CD1c-positive myeloid dendritic cell (primary cell): ENCODE measurements at regions not wholly inside any gene's neighbourhood (a gene's known extent, or its start where the extent isn't known, plus 50 kb on each side); places are given as distances from the start of the nearest gene placed in this dataset.
A peak's percentile ranks its signal among the peaks of the same experiment; 100 is the strongest.
"Not testable (repeated sequence)": the region's sequence is repeated elsewhere in the genome, so short reads cannot be mapped to it uniquely, and the experiment has no call there.

Source experiments
- DNase-seq: peaks from one replicate; pipeline ENCODE4 v3.0.0-alpha.2; 2016; ENCODE audit errors: extremely low spot score

DNA sequence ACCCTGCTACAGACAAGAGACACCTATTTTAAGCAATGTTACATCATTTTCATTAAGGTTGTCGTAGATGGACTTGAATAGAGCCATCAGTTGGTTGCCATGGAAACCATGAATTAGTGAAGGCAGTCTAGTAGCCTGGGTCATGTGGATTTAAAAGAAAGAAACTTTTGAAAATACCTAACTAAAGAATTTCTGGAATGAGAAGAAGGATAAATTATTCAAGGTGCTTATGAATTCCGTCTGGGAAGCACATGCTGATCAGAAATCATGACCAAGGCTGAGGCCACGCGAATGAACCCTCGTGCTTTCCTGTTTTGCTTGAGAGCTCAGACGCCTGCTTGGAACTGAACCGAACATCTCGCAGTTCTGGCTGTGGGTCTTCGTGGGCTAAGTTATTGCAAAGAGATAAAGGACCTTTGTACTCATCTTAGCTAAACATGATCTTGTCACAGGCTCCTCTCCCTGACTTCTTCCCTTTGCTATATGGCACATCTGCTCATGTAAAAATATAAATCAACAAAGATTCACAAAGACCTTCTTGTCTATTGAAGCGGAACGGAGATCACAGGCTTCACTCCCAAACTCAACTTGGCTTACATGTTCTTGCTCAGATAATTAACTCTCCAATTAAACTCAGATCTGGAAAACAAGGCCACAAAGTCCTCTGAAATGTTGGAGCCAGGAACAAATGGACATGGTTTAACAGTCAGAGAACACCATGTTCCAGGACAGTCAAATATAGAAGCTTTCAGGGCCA, 140.2 kb downstream of the NUFIP1 start:
- DNase-seq, result no peak

DNA sequence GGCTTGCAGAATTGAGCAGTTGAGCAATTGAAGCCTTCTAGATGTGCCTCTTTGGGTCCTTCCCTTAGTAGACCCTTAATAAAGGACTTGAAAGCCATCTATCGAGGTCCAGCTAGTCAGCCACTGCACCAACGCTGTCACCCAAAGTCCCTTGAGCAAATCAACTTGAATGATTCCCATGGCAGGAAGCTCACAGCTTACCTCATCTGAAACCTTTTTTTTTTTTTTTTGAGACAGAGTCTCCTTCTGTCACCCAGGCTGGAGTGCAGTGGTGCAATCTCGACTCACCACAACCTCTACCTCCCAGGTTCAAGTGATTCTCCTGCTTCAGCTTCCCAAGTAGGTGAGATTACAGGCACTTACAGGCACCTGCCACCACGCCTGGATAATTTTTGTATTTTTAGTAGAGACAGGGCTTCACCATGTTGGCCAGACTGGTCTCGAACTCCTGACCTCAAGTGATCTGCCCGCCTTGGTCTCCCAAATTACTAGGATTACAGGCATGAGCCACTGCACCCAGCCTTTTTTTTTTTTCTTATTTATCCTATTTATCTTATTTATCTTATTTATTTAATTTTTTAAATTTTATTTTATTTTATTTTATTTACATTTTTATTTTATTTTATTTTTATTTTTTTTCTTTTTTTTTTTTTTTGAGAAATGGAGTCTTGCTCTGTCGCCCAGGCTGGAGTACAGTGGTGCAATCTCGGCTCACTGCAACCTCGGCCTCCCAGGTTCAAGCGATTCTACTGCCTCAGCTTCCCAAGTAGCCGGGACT, 143.8 kb downstream of the NUFIP1 start:
- not testable (repeated sequence) for DNase-seq

DNA sequence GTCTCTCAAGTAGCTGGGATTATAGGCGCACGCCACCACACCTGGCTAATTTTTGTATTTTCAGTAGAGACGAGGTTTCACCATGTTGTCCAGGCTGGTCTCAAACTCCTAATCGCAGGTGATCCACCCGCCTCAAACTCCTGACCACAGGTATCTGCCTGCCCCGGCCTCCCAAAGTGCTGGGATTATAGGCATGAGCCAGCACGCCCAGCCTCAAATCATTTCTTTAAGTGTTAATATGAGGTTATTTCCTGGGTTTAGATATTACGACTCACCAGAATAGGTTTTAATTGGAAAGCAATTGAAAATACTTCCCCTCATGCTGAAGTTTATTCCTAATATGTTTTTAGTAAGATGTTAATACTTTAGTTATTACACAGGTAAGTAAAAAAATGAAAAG, 144.5 kb downstream of the NUFIP1 start:
- DNase-seq, result no peak

DNA sequence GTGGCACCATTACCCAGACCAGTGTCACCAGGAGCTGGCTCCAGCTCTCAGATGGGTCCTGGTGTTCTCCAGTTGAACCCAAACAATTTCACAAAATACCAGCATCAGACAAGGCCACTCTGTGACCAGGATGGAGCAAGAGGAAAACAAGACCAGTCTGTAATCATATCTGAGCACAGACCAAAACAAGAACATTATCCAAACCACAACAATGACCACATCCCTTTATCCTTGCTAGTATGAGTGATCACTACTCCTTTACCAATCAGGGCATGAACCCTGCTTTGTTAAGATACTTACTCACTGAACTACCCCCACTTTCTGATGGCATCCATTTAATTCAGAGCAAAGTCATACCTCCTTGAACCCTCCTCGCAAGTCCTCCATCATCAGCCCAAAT, 145.9 kb downstream of the NUFIP1 start:
- DNase-seq, result peak; percentile 46

DNA sequence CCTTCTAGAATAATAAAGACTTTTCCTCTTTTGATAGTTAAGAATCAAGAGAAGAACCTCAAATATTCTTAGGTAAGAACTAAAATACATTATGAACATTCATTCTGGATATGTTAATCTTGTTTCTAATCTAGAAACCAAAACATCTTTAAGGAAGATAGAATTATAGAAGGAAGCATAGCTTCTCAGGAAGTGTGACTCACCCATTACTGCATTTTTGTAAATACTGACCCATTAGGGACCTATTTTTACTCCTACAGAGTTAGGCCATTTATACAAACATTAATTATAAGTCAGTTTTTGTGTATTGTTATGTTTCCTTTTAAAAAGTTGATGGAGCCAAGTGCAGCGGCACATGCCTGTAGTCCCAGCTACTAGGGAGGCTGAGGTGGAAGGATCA, 147.1 kb downstream of the NUFIP1 start:
- DNase-seq, result peak; percentile 53

DNA sequence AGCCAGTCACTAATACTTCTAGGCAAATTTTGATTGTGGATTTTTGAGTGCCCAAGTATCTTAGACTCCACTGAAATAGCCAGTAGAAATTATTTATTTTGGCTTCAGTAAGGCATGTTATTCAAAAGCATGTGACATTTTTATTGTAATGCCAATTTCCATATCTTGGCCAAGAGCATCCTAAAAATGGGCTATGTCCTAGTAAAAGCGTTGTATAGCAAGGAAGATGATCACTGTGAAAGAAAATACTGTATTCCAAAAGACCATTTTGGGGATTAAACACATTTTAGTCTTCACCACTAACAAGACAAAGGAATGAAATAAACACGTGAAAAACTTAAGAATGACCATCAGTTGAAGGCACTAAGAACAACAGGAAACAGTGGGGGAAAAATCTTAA, 149.1 kb downstream of the NUFIP1 start:
- no peak for DNase-seq

DNA sequence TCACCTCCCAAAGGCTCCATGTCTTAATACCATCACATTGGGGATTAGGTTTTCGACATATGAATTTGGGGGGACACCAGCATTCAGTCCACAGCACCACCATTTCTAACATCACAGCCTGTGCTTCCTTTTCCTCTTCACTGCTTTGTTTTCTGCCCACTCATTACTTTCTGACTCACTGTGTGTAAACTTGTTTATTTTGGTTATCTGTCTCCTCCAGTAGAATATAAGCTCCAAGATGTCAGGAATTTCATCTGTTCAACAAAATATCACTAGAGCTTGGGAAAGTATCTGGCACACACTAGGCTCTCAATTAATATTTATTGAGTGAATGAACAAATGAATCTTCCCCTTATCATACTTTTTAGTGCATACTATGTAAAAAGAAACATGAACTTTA, 152.0 kb downstream of the NUFIP1 start:
- no peak for DNase-seq

DNA sequence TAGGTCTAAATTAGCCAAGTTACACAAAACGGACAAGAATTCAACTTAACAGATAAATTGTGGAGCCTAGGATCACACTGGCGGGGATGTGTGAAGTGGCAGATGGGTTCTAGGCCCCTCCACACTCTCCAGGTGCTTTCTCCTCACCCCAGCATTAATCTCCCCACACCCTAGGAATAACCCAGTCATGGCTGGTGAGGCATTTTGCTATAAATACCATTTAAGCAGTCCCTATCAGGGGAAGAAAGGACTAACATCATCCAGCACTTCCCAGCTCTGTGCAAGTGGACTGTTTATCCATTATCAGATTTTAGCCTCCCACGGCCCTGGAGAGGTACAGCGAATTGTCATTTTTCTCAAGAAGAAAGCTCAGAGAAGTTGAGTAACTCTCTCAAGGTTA, 154.9 kb downstream of the NUFIP1 start:
- DNase-seq, result no peak

DNA sequence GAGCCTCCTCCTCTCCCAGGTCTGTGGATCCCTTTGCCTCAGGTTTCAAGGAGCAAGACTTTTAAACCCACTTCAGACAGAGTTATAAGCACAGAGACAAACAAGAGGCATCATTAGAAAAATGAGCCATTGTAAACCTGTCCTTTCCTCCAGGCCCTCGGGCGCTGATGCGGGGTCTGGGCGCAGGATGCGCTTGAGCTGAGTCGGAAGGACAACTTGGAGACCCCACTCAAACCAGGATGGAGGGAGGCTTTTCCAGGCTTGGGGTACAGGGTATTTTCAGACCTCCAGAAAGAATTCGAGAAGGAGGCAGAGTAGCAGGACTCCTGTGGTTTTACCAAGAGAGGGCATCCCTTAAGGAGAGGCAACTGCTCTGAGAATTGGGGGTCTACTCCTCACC, 155.6 kb downstream of the NUFIP1 start:
- DNase-seq, result no peak

DNA sequence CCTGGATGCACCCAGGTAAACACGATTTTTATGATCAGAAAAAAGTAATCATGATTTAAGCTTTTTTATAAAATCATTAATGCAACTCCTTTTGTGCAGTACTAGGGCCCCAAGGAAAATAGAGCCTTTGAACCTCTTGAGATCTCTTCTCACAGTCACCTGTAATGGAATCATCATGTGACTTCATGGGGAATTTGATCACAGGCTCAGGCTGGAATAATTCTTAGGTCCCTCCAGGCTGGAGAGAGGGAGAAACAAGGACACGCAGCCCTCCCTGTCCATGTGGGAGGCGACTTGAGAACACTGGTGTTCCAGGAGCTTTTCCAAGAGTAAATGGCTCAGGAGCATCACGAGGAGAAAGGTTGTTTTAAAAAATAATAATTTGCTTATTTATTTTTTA, 156.1 kb downstream of the NUFIP1 start:
- DNase-seq, result no peak

DNA sequence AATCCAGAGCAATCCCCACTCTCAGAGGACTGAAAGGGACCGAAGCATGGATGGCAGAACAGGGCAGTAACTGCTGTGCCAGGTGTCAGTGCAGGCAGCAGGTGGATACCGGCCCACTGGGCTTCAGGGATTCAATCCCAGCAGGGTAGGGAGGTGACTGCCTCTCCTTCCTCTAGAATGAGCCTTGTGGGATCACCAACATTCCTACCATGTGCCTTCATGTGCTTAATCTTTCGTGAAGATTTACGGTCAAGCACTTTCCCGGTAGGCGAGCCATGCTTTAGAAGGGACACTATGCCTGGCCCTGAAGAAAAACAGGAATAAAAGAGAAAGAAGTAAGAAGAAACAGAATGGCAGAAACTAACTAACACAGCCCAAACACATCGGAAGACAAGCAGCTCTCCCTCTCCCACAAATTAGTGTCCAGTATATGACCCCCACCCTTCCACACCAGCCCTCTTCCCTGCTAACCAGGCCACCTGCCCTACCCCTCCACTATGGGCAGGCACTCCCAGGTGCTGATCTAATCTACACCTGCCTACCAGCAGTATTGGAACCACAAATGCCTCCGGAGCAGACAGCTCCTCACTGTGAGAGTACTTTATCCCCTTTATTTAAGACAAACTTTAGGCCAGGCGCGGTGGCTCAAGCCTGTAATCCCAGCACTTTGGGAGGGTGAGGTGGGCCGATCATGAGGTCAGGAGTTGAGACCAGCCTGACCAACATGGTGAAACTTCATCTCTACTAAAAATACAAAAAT, 162.5 kb downstream of the NUFIP1 start:
- no peak for DNase-seq

DNA sequence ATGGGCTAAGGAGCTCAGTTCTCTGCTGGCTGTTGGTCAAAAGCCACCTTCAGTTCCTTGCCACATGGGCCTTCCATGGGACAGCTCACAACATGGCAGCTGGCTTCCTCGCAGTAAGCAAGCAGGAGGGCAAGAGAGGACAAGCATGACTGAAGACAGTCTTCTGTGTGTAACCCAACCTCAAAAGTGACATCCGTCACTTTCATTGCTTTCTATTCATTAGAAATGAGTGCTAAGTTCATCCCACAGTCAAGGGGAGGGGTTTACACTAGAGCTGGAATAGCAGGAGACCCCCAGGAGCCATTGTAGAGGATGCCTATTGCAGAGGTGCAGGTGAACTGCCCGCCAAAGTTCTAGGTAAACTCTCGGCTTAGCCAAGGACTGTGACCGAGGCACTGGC, 163.3 kb downstream of the NUFIP1 start:
- DNase-seq, result no peak

DNA sequence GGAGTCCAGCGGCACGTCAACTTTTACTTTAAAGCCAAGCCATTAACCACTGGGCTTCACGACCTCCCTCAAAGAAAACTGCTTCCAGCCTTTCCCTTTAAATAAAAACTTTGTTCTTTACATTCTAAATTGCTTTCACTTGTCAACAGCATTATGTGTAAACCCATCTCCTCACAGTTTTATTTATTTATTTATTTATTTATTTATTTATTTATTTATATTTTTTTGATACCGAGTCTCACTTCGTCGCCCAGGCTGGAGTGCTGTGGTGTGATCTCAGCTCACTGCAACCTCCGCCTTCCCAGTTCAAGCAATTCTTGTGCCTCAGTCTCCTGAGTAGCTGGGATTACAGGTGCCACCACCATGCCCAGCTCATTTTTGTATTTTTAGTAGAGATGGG, 165.7 kb downstream of the NUFIP1 start:
- not testable (repeated sequence) for DNase-seq

DNA sequence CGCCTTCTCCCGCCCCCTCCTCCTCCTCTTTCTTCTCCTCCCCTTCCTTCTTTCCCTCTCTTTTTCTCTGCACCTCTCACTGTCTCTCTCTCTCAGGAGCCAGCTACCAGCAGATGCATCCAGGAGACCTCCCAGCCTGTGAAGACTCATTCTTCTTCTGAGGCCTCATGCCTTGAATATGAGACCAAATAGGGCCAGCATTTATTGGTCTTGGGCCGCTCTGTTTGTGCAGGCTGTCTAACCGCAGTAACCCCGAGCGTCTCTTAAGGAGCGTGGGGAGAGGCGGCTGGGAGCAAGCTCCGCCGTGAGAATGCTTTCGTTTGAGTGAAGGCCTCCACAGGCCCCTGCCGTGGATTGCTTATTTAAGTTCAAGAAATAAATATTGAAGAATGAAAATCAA, 167.0 kb downstream of the NUFIP1 start:
- no peak for DNase-seq

DNA sequence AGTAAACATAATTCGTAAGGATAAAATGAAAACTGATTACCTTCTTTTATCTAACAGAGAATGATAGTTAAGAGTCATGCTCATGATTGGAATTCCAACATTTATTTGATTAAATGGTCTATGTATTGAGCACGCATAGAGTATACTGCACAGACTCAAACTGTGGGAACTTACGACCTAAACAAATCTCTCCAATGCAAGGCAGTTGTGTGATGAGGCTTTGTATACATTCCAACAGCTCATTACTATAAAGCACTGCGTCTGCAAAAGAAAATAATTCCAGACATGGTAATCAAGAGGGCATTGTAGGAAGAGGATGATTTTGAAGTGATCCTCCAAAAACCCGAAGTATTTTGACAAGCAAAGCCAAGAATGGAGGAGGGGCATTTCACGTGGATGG, 169.5 kb downstream of the NUFIP1 start:
- no peak for DNase-seq

DNA sequence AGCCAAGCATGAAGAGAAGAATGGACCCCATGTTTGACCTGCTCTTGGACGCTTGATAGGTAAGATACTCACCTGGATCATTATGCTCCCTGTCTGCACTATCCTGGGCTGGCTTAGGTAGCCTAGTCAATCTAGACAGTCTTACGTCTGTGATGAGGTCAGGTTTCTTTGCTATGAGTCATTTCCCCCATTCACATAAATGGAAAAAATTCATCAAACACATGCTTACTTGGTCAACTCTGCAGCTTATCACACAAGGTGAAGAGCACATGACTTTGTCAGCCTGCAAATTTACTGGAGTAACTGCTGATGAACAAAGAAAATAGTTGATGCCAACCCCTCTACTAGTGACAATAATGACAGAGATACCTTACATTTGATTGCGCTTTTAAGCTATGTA, 170.0 kb downstream of the NUFIP1 start:
- DNase-seq, result no peak

DNA sequence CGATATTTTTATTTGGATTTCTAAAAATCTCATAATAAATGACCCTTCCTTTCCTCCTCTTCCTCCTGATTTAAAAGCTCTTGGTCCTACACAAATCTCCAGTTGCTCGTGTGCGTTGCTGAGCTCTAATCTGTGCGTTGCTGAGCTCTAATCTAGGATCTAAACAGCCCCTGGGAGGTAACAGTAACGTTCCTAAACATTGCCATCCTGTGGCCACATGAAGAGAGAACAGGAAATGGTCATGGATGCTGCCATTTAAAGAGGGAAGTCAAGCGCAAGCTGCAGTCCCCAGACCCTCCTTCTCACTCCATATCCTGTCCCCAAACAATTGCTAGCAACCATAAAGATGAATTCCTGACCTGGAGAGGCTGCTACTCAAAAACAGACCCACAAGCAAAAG, 170.8 kb downstream of the NUFIP1 start:
- peak; percentile 23 for DNase-seq

DNA sequence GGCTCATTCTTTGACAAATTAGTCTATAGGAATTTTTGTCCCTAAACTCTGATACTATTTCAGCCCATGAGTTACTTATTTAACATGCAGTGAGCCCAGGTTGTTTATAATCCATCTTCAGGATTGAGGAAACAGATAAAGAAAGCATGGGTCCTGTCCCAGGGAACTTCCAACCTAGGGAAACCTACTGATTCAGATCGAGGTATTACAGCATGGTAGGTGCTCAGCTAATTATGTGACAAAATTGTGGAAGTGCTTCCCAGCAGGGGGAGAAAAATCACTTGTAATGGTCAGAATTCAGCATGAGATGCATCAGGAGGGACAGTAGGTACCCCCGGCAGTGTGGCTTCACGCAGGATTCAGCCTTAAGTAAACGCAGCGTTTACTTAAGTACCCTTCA, 171.3 kb downstream of the NUFIP1 start:
- DNase-seq, result no peak

DNA sequence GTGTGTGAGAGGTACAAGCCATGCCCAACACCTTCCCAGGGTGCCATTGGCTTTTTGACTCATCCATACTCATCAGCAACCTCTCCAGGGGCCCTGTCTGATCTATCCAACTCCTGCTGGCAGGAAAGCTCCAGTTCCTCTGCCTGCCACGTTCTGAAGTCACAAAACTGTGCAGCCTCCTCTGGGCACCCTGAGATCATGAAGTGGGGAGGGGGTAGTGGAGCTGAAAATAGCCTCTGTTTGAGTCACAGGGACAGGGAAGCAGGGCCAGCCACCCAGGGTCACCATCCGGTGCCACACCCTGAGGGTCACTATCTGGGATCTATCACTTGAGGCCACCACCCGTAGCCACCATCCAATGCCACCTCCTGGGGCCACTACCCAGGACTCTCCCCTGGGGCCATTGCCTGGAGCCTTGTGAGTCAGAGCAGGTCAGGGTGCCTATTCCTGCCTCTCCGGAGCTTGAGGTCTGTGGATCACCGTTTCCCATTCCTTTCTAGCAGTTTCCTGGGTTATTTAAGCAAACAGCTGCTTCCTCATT, 172.1 kb downstream of the NUFIP1 start:
- no peak for DNase-seq

DNA sequence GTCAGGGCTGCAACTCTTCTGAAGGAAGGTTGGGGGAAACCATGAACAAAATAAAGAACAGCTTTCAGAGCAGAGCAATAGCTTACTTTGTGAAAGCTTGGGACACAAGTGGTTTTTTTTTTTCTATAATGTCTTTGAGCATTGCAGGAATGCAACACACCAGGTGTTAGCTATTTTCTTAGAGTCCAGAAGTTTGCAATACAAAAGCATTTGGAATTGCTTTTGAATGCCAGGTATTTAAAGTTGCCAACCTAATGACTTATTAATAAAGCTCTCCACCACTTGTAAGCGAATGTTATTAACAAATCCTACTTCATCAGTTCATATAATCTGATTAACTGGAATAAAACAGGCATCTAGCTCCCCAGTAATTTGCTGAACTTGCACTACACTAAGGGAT, 172.6 kb downstream of the NUFIP1 start:
- no peak for DNase-seq

DNA sequence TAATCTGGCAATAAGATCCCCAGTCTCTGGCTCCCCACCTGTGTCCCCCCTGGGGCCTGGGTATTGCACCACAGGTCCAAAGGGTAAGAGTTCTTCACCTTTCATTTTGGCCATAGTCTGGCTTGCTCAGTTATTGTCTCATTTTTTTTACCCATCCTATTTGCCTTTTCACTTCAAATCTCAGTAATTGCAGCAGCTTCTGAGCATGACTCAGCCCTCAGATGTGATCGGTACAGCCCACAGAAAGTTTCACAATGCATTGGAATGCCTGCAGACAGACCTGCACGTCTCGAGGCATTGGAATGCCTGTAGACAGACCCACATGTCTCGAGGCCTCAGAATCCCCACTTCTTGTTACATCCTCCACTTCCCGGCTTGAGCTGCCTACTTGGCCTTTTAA, 173.6 kb downstream of the NUFIP1 start:
- DNase-seq, result no peak

DNA sequence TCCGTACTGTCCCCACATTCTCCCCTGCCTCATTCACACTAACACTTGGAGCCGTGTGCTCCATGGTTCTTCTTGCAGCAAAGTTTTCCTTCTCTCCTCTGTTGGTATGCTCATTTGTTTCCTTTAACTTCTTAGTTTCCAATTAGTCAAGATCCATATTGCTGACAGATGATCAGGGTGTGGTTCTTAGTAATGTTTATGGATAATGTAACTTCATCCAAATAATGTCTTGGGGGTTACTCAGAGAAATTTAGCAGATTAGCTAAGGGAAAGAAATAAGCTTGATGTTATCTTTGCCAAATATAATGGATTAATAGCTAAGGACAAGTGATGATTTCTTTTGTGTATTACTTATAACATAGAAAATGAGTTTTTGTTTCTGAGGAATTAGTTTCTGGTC, 174.4 kb downstream of the NUFIP1 start:
- no peak for DNase-seq
